ENCODE measurements at regions not wholly inside any gene's neighbourhood (a gene's known extent, or its start where the extent isn't known, plus 50 kb on each side); places are given as distances from the start of the nearest gene placed in this dataset.

DNA sequence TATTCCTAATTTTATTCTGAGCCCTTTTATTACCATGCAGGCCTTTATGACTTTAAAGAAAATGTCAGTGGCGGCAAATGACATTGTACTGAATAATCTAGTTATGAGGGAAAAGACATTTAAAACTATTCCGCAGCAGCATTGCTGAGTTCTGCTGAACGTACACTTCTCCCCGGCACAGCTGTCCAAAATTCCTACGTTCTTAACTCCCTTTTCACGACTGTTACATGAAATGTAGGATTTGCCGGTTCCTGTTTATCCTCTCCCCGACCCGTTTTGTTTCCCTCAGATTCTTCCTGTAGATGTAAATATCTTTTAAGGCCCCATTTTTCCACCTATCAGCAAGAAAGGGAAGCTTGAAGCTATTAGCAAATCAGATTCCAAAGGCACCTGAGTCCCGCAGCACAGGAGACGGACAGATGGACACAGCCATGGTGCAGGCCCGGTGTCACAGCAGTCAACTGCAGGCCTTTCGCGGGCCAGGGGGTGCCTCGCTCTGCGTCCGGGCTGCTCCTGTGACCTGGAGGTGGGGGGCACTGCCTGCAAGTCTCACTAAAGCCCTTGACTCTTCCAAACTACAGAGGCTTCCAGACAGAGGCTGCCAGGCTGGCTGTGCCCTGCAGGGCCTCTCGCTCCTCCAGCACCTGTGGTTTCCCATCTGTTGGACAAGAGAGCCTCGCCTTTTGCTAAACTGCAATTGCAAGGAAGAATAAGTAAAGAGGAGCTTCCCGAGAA lies 485.0 kb upstream of the MGMT start:
- no peak overlapping the region for H3K27ac ChIP-seq
- WGBS, 3 donors: 64 to 73% (median 64%) methylated on average over 20 of the region's 20 CpGs
- no peaks in the 10 kb centered on the region for H3K9me3 ChIP-seq
- ATAC-seq (no peak), DNase-seq (no peak)
- peaks cover 0 to 6% (median 0%) of the 10 kb centered on the region in 3 donors for H3K27me3 ChIP-seq (ENCODE audit: insufficient read depth in 3 of 3, low read length in 2 of 3)
- H3K36me3 ChIP-seq (ENCODE audit: insufficient read depth in 1 of 2, low read depth in 1 of 2): no peaks in the 10 kb centered on the region
- no peak overlapping the region for H3K4me3 ChIP-seq
- intact Hi-C loops (cut with DNase I): no loop called here
- TF ChIP-seq, protein P1, sequence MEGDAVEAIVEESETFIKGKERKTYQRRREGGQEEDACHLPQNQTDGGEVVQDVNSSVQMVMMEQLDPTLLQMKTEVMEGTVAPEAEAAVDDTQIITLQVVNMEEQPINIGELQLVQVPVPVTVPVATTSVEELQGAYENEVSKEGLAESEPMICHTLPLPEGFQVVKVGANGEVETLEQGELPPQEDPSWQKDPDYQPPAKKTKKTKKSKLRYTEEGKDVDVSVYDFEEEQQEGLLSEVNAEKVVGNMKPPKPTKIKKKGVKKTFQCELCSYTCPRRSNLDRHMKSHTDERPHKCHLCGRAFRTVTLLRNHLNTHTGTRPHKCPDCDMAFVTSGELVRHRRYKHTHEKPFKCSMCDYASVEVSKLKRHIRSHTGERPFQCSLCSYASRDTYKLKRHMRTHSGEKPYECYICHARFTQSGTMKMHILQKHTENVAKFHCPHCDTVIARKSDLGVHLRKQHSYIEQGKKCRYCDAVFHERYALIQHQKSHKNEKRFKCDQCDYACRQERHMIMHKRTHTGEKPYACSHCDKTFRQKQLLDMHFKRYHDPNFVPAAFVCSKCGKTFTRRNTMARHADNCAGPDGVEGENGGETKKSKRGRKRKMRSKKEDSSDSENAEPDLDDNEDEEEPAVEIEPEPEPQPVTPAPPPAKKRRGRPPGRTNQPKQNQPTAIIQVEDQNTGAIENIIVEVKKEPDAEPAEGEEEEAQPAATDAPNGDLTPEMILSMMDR (IDR thresholded peaks at IDR 0.05): no peak
- no peaks in the 10 kb centered on the region for H3K4me1 ChIP-seq

DNA sequence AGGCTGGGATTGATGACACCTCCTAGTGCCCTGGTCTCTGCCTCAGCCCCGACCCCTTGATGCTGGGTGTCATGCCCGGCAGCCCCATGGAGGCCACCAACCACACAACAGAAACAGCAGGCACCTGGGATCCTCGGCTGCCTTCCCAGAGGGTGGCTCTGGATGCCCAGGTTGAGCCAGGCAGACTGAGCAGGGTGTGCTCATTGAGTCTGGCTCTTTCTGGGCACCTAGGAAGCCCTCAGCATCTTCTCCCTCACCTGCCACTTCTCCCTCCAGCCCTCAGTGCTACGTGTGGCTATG lies 484.5 kb upstream of the MGMT start:
- Histone ChIP-seq H3K27ac (no peak overlapping the region), H3K4me3 (no peak overlapping the region), H3K4me1 (no peaks in the 10 kb centered on the region), H3K27me3 (ENCODE audit: insufficient read depth in 3 of 3, low read length in 2 of 3) (peaks cover 0 to 6% (median 0%) of the 10 kb centered on the region in 3 donors), H3K36me3 (ENCODE audit: insufficient read depth in 1 of 2, low read depth in 1 of 2) (no peaks in the 10 kb centered on the region), H3K9me3 (no peaks in the 10 kb centered on the region)
- no peak for DNase-seq
- 86 to 89% (median 89%) methylated on average over 4 of the region's 4 CpGs for WGBS, 3 donors
- intact Hi-C loops (cut with DNase I): no loop called here
- ATAC-seq: no peak
- TF ChIP-seq, protein P1 (IDR thresholded peaks at IDR 0.05): no peak

DNA sequence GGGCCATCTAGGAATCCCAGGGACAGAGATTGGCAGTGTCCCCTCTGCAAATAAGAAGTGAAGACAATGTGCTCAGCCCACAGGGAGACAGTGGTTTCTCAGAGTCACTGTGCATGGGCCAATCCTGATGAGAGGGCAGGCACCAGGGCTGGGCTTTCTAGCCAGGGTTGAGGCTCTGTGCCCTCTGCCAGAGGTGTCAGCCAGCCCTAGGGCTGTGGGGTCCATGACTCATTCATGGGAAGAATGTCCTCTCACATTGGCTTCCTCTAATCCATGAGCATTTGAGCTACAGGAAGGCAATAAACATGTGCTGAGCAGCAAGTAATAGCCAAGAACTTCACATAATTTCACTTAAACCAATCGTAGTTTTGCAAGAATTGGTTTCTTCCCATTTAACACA lies 482.0 kb upstream of the MGMT start:
- 37 to 45% (median 37%) methylated on average over 1 of the region's 1 CpG for WGBS, 3 donors
- TF ChIP-seq, protein P1 (IDR thresholded peaks at IDR 0.05): no peak
- Histone ChIP-seq H3K4me1 (no peaks in the 10 kb centered on the region), H3K4me3 (no peak overlapping the region), H3K36me3 (ENCODE audit: insufficient read depth in 1 of 2, low read depth in 1 of 2) (no peaks in the 10 kb centered on the region), H3K27ac (no peak overlapping the region), H3K27me3 (ENCODE audit: insufficient read depth in 3 of 3, low read length in 2 of 3) (peaks cover 0 to 6% (median 0%) of the 10 kb centered on the region in 3 donors), H3K9me3 (no peaks in the 10 kb centered on the region)
- no peak for ATAC-seq
- intact Hi-C loops (cut with DNase I): no loop called here
- DNase-seq: no peak

DNA sequence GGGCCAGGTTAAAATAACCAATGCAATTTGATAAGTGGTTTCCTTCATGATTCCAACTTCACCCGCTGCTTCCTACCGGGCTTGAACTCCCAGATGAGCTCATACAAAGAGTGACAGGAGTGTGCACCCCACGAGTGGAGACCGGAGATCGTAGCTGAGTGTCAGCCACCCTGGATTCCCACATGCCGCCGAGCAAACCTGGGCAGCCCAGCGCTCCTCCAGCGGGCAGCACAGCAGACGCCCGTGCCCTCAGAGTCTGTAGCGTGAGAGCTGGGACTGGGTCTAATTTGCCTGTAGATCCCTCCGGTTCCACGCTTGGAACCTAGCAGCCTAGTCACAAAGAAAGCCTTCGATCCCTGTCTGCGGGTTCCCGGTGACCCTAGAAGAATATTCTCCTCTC lies 476.1 kb upstream of the MGMT start:
- ATAC-seq: no peak
- Histone ChIP-seq H3K27ac (no peak overlapping the region), H3K4me3 (no peak overlapping the region), H3K36me3 (ENCODE audit: insufficient read depth in 1 of 2, low read depth in 1 of 2) (no peaks in the 10 kb centered on the region), H3K27me3 (ENCODE audit: insufficient read depth in 3 of 3, low read length in 2 of 3) (no peaks in the 10 kb centered on the region), H3K4me1 (no peaks in the 10 kb centered on the region), H3K9me3 (no peaks in the 10 kb centered on the region)
- intact Hi-C loops (cut with DNase I): no loop called here
- no peak for DNase-seq
- WGBS, 3 donors: 89 to 96% (median 91%) methylated on average over 17 of the region's 17 CpGs
- TF ChIP-seq, protein P1 (IDR thresholded peaks at IDR 0.05): no peak

DNA sequence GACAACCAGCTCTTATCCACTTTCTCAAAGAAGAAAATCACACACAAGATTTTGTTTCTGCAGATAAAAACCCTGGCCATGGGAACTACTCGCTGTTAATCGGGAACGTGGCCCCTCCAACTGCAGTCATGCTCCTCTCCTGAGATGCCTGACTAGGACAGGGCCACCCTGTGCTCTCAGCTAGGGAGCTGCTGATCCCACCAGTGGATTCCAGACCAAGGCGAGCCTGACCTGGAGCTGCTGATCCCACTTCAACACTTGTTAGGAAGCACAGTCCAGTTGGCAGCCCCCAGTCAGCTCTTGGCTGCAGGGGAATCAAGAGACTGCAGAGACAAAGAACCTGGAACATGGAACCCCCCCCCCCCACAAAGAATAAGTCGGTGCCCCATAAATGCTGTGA lies 474.3 kb upstream of the MGMT start:
- 48 to 65% (median 59%) methylated on average over 5 of the region's 5 CpGs for WGBS, 3 donors
- ATAC-seq (no peak), DNase-seq (no peak)
- intact Hi-C loops (cut with DNase I): no loop called here
- H3K4me3 ChIP-seq: no peak overlapping the region
- H3K36me3 ChIP-seq (ENCODE audit: insufficient read depth in 1 of 2, low read depth in 1 of 2): no peaks in the 10 kb centered on the region
- H3K27ac ChIP-seq: no peak overlapping the region
- TF ChIP-seq, protein P1 (IDR thresholded peaks at IDR 0.05): no peak
- H3K9me3 ChIP-seq: no peaks in the 10 kb centered on the region
- H3K27me3 ChIP-seq (ENCODE audit: insufficient read depth in 3 of 3, low read length in 2 of 3): no peaks in the 10 kb centered on the region
- H3K4me1 ChIP-seq: no peaks in the 10 kb centered on the region
